GM18511 (cell line): ENCODE measurements at regions not wholly inside any gene's neighbourhood (a gene's known extent, or its start where the extent isn't known, plus 50 kb on each side); places are given as distances from the start of the nearest gene placed in this dataset.

Experiments used
- ATAC-seq: cut with Tn5 transposase; IDR thresholded peaks from one replicate; pipeline ENCODE4 v1.9.1; 2021; ENCODE audit warnings: mild to moderate bottlenecking, moderate library complexity; ENCODE audit not compliant: unreplicated experiment

DNA sequence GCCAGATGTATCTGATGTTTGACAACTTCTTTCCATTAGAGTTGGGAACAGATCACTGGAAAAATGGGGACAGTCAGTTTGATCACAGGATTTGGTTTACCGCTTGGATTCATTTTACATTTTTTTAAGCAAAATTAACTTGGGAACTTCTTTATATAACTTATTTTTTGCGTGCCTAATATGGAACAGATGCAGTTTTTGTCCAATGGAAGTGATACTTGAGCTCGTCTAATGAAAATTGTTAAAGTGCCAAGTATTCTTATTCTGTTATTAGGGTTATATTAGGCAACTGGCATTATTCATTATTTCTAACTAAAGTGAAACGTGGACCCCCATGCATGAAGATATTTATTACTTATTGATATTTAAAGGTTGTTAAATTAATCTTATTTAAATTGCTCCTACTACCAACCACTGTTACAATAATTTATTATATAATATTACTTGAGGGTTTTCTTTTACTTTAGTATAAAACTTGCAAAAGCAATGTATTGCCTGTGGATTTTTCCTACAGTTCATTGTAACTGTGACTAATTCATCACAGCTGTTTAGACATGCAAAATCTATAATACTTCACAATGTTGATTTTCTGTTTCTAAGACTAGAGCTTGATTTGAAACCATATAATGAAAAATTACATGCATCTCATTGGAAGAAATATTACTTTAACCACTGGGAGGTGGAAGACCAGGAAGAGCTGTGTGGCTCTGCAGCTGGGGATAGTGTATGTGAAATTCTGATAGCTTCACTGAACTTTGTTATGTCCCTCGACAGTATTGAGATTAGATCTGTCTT is 787.3 kb upstream of the WWC1 start:
- ATAC-seq, result no peak

DNA sequence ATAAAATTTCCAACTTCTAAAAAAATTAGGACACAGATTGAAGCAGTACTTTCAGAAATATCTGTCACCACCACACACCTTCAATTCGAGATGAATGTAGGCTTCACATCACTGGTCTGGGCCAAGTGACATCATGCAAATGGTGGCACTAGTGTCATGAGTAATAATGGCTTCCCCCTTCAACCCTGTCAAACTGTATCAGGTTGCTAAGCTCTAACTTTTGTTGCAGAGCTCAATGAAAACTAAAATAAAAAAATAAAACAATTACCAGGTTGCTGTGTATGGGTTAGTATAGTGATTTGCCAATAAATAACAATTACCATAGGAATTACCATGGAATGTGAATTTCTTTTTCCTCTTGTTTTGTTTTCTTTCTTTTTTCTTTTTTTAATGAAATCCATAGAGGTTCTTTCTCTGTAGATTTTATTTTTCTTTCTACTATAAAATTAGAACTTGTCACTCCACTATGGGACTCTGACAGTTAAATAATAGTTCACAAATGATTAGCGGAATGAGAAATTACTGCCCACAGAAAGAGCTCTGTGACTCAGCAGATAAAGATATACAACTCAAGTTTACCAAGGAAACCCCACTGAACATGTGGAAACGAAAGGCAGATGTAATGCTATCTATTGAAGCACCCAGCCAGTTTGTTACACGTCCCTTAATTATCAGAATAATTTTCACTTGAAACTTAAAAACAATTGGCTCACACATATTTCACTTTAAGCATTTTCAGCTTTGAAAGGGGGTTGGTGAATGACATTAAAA is 783.8 kb upstream of the WWC1 start:
- ATAC-seq, result no peak

DNA sequence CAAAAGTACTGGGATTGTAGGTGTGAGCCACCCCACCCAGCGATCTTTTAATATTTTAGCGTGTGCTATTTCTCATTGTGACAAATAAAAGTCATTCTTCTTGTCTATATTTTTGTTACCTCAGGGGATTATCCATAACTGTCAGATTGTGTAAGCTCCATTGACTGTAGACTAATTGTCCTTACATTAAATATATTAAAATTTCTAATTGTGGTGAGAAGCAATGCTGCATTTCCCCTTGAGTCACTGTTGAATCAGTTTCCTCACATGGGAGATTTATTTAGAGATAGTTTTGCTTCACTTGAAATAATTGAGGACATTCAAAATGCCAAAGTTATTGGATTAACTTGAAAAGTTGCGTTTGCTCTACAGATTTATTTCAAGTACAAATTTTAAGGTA is 782.4 kb upstream of the WWC1 start:
- ATAC-seq, result no peak

GRCh38 chr5:167511276-167511675 is 780.2 kb upstream of the WWC1 start:
- ATAC-seq, result no peak

DNA sequence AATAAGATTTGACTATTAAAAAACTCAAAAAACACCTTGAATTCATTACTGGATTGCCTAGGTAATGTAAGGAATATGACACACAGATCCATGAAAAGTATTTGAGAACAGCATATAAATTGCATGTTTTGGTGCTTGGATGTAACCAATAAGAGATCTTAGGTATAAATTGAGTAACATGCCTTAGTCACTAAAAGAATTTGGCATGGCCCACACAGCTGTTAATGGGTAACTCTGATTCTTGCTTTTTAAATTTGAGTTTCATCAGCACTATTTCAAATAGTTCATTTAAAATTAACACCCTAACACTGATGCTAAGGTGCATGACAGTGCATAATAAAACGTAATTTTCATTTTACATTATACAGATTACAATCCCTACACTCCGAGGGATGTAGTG is 779.3 kb upstream of the WWC1 start:
- ATAC-seq, result no peak

DNA sequence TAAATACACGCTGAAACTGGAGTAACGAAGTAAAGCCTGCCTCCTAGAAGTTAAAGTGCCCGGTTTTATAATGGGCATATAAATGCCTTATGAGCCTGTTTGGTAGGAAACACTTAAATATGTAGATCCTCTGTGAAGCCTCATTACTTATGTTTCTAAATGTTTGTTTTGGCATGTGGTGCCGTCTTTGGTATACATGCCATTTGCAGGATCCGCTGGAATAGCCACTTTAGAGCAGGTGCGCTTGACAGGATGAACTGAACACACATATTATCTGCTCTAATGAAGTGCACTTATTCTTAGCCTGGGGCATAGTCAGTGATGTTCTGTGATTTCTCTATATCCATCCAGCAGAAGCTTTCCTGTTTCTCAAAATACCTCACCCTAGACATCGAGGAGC is 778.1 kb upstream of the WWC1 start:
- ATAC-seq, result no peak

DNA sequence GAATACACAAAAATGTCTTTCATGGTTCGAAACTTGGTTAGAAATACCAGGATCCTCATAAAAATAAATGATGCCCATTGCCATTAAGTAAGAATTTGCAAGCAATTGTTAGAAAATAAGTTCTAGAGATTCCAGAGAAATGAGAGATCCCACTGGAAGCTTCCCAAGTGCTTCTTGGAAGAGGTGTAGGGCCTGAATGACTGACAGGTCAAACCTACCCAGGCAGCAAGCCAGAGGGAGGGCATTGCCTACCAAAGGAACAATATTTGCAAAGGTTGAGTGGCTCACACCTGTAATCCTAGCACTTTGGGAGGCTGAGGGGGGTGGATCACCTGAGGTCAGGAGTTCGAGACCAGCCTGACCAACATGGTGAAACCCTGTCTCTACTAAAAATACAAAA is 777.0 kb upstream of the WWC1 start:
- no peak for ATAC-seq

DNA sequence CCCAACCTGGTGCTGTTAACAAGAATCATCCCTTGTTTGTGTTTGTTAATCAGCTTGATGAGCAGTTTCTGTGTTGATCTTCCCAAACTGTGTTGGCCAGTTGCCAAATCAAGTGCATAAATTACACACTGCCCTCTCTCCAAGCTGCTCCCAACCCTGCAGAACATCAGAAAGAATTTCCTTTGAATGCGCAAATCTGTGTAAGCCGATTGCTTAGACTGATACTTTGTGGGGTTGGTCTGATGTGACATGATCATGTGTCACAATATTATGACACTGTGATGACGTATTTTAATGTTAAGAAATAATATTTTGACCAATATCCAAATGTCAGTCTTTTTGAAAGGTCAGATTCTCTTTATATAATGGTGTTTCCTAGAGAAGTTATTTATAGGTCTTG is 766.4 kb upstream of the WWC1 start:
- ATAC-seq, result no peak

DNA sequence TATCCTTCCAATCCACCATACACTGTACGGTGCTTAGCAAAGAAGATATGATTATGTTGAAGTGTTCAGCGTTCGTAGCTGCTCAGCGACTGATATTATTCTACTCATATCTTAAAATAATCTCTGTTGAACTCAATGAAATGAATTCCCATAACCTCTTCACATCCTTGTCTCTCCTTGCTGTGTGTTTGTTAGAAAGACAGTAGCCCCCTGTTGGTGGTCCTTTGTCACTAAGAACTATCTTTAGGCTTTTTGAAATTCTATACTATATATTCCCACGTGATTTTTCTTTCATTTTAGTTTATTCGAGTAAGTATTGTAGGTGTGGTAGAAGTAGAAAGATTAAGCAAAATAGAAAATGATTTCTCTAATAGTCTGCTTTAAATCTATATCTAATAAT is 762.8 kb upstream of the WWC1 start:
- ATAC-seq, result no peak

DNA sequence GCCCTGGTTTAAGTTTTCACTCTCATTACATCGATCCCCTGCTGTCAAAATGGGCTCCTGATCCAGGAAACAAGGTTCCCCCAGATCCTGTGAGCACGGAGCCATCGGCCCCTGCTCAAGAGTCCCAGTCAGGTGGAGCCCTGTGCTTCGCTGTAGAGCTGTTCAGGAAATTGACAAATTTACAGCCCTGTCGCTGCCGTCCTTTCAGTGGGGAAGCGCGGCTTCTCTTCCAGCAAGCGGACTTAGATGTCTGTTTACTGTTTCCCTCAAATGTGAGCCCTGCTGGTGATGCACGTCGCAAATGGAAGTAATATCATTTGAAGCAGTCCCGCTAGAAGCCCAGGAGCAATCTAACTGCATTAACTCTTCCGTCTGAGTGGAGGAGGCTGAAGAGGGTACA is 760.9 kb upstream of the WWC1 start:
- no peak for ATAC-seq

- ATAC-seq, result no peak
These were observed 757.3 kb upstream of the WWC1 start for GRCh38 chr5:167533814-167534795.

DNA sequence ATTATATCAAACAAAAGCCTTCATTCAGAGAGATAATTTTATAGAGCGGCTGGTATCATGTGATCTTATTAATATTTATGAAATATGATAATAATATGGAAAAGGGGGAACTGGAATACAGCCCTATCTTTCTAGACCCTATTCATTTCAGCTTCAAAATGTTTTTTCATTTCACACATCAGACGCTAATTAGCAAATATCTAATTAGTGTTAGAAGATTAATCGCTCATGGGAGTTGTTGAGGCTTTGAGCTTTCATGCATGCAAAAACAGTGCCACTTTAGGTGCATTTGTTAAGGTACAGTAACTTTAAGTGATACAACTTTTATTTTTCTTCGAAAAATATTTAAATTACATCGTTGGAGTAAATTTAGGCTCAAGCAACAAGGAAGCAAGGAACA is 751.7 kb upstream of the WWC1 start:
- ATAC-seq, result no peak

GRCh38 chr5:167546270-167546669 is 745.2 kb upstream of the WWC1 start:
- ATAC-seq, result no peak

DNA sequence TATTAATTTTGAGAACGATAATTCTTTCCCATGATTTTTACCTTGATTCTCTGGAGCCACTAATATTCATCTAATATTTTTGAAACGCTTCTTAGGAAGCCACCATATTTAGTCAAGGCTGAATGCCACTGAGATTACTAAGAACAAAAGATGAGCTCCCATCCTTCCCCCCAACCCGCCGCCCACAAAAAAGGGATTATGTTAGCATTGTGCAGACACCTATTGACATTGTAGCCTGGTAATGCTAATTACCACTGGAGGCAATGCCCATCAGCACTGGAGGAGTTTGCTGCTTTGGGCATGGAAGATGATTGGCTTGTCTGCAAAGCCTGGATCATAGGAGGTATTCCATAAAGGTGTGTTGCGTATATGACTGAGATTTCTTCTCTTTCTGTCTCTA is 739.1 kb upstream of the WWC1 start:
- ATAC-seq, result no peak

DNA sequence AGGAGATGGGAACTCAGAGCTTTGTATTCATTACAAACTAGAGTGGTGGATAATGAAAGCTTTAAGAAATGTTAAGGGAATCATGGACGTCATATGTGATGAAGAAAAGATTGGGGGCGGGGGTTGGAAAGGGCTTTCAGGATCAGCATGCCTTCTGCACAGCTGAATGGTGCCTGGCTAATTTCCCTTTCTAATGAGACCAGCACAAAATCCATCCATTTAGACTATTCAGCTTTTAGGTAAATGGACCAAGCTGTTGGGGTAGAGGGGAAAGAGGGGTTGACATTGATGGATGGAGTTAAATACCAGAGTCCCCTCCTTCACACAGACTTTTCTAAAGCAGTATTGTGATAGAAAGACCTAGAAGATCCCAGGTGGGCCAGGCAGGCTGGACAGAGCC is 737.9 kb upstream of the WWC1 start:
- ATAC-seq, result no peak

GRCh38 chr5:167554564-167555290 is 736.7 kb upstream of the WWC1 start:
- no peak for ATAC-seq

- no peak for ATAC-seq
These were observed 735.8 kb upstream of the WWC1 start for GRCh38 chr5:167555565-167556166.

- no peak for ATAC-seq
These were observed 734.1 kb upstream of the WWC1 start for GRCh38 chr5:167557359-167557758.

DNA sequence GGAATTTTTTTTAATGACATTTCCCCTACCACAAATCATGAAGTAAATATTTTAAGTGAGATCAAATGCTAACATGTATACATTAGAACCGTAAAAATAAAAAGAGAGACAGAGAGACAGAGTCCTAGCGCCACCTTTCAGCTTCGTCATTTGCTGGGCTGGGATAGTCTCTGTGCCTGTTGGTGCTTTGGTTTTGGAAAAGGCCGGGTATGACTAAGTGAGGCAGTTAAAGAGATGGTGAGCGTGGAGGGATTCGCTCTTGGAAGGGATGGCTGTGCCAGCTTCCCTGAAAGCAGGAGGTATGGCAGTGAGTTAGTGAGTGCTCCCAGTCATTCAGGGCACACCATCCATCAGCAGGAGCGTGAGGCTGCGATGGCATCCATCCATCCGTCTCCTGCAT is 729.6 kb upstream of the WWC1 start:
- no peak for ATAC-seq

DNA sequence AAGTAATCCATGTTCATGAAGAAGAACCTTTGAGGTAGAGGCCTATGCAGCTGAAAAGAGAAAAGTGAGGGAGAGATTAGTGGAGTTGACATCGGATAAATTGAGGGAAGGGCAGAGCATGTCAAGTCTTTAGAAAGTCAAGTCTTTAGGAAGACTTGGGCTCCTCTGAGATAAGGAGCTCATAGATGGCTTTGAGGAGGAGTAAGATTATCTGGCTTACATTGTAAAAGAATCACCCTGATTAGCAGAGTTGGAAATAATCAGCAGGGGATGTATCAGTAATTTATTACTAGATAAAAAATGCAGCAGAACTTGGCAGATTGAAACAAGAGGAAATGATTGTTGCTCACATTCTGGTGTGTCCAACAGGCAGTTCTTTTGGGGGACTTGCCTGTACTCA is 727.2 kb upstream of the WWC1 start:
- ATAC-seq, result no peak
